Activated CD8-positive, alpha-beta memory T cell treated with anti-CD3 and anti-CD28 coated beads, Interleukin-2, amount 10 ng/mL, durations not matched to agents 7 days and 5 days (primary cell): ENCODE measurements at regions not wholly inside any gene's neighbourhood (a gene's known extent, or its start where the extent isn't known, plus 50 kb on each side); places are given as distances from the start of the nearest gene placed in this dataset.

Source experiments
- ATAC-seq: fragments of 150-1000 bp; cut with Tn5 transposase; one replicate; pipeline ENCODE4 v1.10.0; 2021; ENCODE audit warnings: moderate library complexity
- CTCF ChIA-PET: fragments of 350-600 bp; sonication (Branson Sonifier 250); formaldehyde crosslinking; loops from one replicate; lab custom pipeline; 2021; ENCODE audit warnings: antibody characterized with exemption; lab: Charles Lee
- DNase-seq: peaks from one replicate; pipeline ENCODE4 v3.0.0-alpha.2; 2020
- H3K27ac Mint-ChIP-seq: one replicate; pipeline ENCODE4 v1.8.0; 2021; ENCODE audit warnings: mild to moderate bottlenecking, mixed read lengths
- H3K27me3 Mint-ChIP-seq: one replicate; pipeline ENCODE4 v1.8.0; 2021; ENCODE audit warnings: mixed read lengths
- H3K36me3 Mint-ChIP-seq: one replicate; pipeline ENCODE4 v1.8.0; 2021; ENCODE audit warnings: mild to moderate bottlenecking, mixed read lengths
- H3K4me1 Mint-ChIP-seq: one replicate; pipeline ENCODE4 v1.8.0; 2021; ENCODE audit warnings: mixed read lengths
- H3K4me3 Mint-ChIP-seq: one replicate; pipeline ENCODE4 v1.8.0; 2021; ENCODE audit warnings: mild to moderate bottlenecking, moderate library complexity, mixed read lengths
- H3K9me3 Mint-ChIP-seq: one replicate; pipeline ENCODE4 v1.8.0; 2022; ENCODE audit warnings: low read depth, mixed read lengths

DNA sequence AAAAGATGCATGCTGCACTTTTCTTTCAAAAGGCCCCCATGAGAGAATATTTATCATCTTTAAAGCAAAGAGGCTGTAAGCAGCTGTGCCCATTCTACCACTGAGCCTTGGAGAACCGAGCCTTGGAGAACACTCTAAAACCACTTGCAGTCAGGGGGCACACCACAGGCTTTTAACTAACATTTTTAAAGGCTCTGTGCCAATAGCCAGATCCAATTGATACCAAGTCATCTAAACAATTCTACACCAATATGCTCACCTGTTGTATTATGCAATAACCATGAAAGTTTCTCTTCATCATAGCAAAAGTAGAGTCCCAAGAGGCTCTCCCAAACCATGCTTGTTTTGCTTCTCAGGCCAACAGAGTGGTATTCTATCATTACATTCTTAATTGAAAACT lies 1090.5 kb upstream of the SEMA6A start:
- Mint-ChIP-seq H3K4me3 (no peak overlapping the region), H3K27ac (no peak overlapping the region), H3K9me3 (peaks cover 11% of the 10 kb centered on the region), H3K27me3 (no peaks in the 10 kb centered on the region), H3K36me3 (no peaks in the 10 kb centered on the region), H3K4me1 (no peaks in the 10 kb centered on the region)
- CTCF ChIA-PET: no interaction called here
- ATAC-seq (no peak), DNase-seq (no peak)

DNA sequence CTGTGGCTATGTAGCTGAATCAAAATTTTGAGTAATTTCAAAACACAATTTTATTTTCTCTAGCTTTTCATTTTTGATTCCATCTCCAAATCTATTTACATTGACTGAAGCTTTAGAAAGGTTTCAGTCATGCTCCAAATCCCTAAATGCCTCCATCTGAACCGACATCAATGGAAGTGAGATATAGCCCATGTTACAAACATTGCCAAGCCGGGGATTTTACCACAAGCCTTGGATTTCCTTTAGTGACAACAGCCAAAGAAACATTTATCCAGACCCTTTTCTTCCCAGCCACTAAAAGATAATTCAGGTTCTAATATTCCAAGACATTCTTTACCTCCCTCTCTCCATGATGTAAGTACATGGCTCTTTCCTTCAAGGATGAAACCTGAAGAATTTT lies 1087.7 kb upstream of the SEMA6A start:
- Mint-ChIP-seq H3K4me3 (no peak overlapping the region), H3K9me3 (peaks cover 19% of the 10 kb centered on the region), H3K36me3 (no peaks in the 10 kb centered on the region), H3K27ac (no peak overlapping the region), H3K4me1 (no peaks in the 10 kb centered on the region), H3K27me3 (no peaks in the 10 kb centered on the region)
- DNase-seq (no peak), ATAC-seq (no peak)
- CTCF ChIA-PET: no interaction called here

DNA sequence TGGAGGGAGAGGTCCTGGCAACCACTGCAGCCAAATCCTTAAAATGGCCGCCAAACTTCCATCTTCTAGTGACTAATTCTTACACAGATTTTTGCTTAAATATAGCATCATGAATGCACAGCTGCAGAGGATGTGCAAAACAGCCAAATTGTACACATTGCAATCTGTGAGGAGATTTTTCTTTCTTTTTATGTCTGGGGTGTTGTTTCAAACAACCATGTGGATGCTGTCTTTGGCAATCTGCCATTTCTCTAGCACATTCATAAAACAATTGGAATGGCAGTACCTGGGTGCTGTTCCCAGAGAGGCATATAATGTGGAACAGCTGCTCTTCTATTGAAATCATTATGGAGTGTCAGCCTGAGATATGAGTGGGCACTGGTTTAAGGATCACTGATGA lies 1082.9 kb upstream of the SEMA6A start:
- DNase-seq: no peak

DNA sequence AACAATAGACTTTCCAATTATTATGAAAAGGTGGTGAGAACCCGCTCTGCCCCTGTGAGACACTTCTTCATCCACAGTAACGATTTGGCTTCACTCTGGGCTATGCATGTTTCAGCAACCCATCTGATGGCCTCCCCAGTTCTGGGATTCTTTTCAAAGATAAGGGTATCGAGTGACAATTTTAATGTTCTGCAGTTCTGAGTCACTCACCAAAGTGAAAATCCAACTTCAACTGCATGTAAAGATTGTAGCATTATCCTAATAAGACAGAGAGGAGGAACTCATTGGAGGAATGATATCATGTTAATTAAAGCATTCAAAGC lies 1078.3 kb upstream of the SEMA6A start:
- Mint-ChIP-seq H3K9me3 (peaks cover 3% of the 10 kb centered on the region), H3K27ac (no peak overlapping the region), H3K27me3 (no peaks in the 10 kb centered on the region), H3K4me3 (no peak overlapping the region), H3K4me1 (no peaks in the 10 kb centered on the region), H3K36me3 (no peaks in the 10 kb centered on the region)
- ATAC-seq (no peak), DNase-seq (no peak)
- CTCF ChIA-PET: no interaction called here

More for the DNA sequence above, 1082.9 kb upstream of the SEMA6A start:
- CTCF ChIA-PET: no interaction called here
- Mint-ChIP-seq H3K27ac (no peak overlapping the region), H3K27me3 (no peaks in the 10 kb centered on the region), H3K36me3 (no peaks in the 10 kb centered on the region), H3K4me1 (no peaks in the 10 kb centered on the region), H3K4me3 (no peak overlapping the region), H3K9me3 (peaks cover 11% of the 10 kb centered on the region)
- ATAC-seq: no peak

DNA sequence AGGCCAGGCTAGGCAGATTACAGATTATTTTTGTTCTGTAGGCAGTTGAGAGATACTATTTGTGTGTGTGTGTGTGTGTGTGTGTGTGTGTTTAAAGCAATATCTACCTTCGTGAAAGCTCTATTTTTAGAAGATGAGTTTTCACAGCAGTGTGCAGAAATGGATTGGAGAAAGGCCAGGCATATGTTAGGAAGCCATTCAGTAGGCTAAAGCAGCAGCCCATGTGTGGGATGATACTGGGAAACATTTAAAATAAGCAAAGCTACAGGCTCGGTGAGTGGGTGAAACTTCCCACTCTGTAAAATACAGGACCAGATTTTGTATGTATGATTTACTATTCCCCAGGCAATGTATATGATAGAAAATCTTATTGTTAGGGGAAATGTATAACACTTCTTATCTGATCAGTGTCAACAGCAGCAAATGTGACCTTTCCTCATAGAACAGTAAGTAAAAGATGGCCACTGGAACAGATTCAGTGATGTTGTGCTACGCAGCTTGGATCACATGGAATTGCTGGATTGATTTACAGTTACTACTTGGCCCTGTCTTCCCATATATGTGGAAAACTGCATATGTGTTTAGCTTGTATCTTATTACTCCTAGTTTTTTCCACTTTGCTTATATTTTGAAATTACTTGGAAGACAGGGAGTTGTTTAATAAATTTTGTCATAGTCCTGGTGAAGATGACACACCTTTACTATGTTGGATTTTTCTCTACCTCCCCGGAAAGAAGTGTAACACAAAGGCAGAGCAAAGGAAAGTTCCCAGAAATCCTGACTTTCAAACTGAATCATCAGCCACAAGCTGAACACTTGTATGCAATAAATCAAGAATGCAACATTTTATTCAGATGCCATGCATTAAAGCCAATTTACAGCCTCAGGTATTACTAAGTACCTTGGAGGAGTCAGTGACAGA lies 1077.7 kb upstream of the SEMA6A start:
- H3K27me3 Mint-ChIP-seq: no peaks in the 10 kb centered on the region
- H3K4me3 Mint-ChIP-seq: no peak overlapping the region
- H3K27ac Mint-ChIP-seq: no peak overlapping the region
- no peaks in the 10 kb centered on the region for H3K36me3 Mint-ChIP-seq
- no peaks in the 10 kb centered on the region for H3K4me1 Mint-ChIP-seq
- no peak for DNase-seq
- CTCF ChIA-PET: no interaction called here
- ATAC-seq: no peak
- H3K9me3 Mint-ChIP-seq: no peaks in the 10 kb centered on the region

DNA sequence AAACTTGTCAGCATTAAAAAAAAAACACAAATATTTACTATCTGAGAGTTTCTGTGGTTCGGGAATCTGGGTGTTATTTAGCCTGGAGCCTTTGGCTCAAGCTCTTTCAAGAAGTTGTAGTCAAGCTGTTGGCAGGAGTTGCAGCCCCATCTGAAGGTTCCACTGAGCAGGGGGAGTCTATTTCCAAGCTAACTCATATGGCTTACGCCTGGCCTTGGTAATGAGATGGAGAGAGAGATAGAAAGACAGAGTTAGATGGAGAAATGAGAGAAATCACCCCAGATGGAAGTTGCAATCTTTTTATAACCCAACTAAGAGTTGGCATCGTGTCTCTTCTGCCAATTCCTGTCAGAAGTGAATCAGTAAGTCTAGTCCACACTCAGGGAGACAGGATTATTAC lies 1075.2 kb upstream of the SEMA6A start:
- Mint-ChIP-seq H3K36me3 (no peaks in the 10 kb centered on the region), H3K27me3 (no peaks in the 10 kb centered on the region), H3K4me1 (no peaks in the 10 kb centered on the region), H3K27ac (no peak overlapping the region), H3K4me3 (no peak overlapping the region), H3K9me3 (no peaks in the 10 kb centered on the region)
- CTCF ChIA-PET: interaction anchor here (0.6 kb wide), 1 partner anchor 181 kb away, joined by 3 read pairs; no protein-coding TSS in a partner anchor
- DNase-seq (no peak), ATAC-seq (no peak)

DNA sequence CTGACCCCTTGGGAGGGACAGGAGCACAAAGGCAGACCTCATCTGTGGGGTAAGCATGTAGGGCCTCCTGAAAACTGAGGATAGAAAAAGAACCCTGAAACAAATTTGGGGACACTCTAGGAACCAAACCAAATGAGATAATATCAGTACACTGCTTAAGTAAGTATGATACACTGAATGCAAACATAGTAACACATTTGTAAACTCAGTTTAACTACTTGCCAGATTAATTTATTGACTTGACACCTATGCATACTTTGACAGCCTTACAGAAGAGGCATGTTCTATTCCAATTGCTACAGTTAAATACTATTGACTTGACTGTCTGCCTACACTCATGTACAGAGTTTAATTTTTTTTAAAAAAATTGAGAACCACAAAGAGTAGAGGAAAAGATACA lies 1070.8 kb upstream of the SEMA6A start:
- H3K9me3 Mint-ChIP-seq: peaks cover 5% of the 10 kb centered on the region
- DNase-seq: no peak
- no peak overlapping the region for H3K27ac Mint-ChIP-seq
- H3K36me3 Mint-ChIP-seq: no peaks in the 10 kb centered on the region
- ATAC-seq: no peak
- CTCF ChIA-PET: no interaction called here
- no peak overlapping the region for H3K4me3 Mint-ChIP-seq
- no peaks in the 10 kb centered on the region for H3K4me1 Mint-ChIP-seq
- H3K27me3 Mint-ChIP-seq: no peaks in the 10 kb centered on the region

DNA sequence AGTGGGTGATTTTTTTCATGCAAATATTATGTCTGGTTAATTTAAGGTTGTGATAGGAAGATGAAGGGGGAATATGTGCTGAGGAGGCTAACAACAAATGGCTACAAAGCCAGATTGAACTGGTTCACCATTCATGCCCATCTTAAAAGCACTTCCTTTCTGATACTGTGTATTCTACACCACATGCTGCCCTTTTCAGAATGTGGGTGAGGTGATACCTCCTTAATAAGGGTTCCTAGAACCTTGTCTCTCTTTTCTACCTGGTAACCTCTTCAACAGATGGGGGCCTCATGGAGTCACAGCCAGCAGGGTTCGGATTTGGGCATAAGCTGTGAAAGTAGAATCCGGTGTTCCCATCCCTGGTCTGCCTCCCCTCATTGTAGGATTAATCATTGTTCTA lies 1064.0 kb upstream of the SEMA6A start:
- ATAC-seq (no peak), DNase-seq (no peak)
- Mint-ChIP-seq H3K9me3 (peaks cover 5% of the 10 kb centered on the region), H3K27me3 (no peaks in the 10 kb centered on the region), H3K4me3 (no peak overlapping the region), H3K27ac (no peak overlapping the region), H3K36me3 (no peaks in the 10 kb centered on the region), H3K4me1 (no peaks in the 10 kb centered on the region)
- CTCF ChIA-PET: no interaction called here

DNA sequence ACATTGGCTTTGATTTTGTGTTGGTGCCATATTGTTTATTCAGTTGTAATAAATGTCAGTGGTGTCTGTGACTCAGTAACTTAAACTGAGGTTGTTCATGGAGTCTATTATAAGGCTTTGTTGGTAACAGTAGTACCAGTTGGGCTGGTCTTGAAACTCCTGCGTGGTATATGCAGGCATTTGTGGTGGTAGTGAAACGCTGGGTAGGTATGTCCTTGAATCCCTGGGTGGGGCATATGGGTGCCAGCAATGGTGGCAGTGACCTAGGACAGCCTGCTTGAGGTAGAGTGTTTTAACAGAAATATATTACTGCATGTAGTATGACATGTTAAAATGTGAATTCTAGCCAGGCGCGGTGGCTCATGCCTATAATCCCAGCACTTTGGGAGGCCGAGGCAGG lies 1058.5 kb upstream of the SEMA6A start:
- H3K9me3 Mint-ChIP-seq: peaks cover 11% of the 10 kb centered on the region
- H3K27ac Mint-ChIP-seq: no peak overlapping the region
- H3K36me3 Mint-ChIP-seq: no peaks in the 10 kb centered on the region
- no peaks in the 10 kb centered on the region for H3K4me1 Mint-ChIP-seq
- no peak for DNase-seq
- ATAC-seq: no peak
- CTCF ChIA-PET: no interaction called here
- H3K27me3 Mint-ChIP-seq: no peaks in the 10 kb centered on the region
- no peak overlapping the region for H3K4me3 Mint-ChIP-seq

DNA sequence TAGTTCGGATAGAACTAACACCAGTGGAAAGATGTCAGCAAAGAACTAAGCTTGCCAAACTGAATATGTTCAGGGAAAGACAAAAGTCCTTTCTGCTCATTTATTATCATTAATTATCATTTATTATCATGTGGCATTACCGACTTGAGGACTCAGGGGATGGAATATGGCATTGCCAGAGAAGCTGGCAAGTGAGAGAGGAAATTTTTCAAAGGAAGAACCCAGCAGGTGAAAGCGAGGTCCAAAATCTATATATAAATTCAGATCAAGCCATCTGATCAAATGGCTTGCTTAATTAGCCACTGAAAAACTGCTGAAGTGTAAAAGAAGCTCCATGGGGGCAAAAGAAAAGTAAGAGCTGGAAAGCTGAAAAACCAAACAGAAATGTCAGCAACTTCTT lies 1049.6 kb upstream of the SEMA6A start:
- Mint-ChIP-seq H3K4me1 (no peaks in the 10 kb centered on the region), H3K4me3 (no peak overlapping the region), H3K36me3 (no peaks in the 10 kb centered on the region), H3K9me3 (peaks cover 2% of the 10 kb centered on the region), H3K27me3 (no peaks in the 10 kb centered on the region), H3K27ac (no peak overlapping the region)
- ATAC-seq (no peak), DNase-seq (no peak)
- CTCF ChIA-PET: no interaction called here

DNA sequence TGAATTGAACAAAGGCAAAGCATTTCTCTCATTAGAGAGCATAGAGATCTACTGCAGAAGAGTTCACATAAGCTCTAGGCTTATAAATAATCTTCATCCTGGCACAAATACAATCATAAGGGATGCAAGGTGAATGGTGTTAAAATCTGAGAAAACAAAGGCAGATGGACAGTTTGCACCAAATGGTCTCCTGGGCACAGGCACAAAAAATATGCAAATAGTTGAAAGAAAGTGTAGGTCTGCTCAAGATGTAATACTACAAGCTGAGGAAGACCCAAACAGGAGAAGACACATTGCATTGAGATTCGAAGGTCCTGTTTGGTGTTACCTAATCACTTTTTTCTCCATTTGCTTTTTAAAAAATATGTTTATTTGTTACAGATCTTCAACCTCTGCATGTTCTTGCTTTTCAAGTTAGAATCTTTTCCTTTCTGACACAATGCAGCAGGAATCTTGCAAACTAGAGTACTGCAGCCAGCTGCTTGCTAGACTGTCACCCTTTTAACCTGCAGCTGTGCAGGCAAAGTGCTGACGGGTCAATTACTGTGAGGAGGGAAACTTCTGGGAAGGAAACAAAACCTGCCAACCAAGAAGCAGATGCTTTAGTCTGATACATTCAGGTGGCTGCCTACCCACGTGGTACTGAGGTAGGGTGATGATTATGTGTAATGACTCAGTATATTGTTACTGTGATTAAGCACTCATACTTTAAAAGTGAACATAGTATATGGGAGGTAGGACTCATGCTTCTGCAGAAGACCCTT lies 1048.6 kb upstream of the SEMA6A start:
- Mint-ChIP-seq H3K4me1 (no peaks in the 10 kb centered on the region), H3K9me3 (peaks cover 7% of the 10 kb centered on the region), H3K36me3 (no peaks in the 10 kb centered on the region), H3K4me3 (no peak overlapping the region), H3K27ac (no peak overlapping the region), H3K27me3 (no peaks in the 10 kb centered on the region)
- no peak for DNase-seq
- no peak for ATAC-seq
- CTCF ChIA-PET: no interaction called here

DNA sequence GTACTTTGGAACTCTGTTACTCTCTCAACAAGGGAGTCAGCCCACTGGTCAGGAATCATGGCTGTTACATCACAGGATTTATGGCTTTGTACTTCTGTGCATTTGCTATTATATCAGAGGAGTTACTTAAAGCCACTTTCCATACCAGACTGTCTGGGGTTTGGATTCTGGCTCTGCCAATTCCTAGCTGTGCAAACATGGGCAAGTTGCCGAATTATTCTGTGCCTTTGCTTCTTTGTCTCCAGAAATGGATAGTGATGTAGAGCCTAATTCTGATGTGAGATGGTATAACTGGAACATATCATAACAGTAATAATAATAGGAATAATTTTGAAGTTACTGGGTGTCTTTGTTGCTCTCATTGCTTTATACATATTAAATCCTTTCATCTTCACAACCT lies 1047.3 kb upstream of the SEMA6A start:
- CTCF ChIA-PET: no interaction called here
- Mint-ChIP-seq H3K27ac (no peak overlapping the region), H3K4me3 (no peak overlapping the region), H3K36me3 (no peaks in the 10 kb centered on the region), H3K9me3 (peaks cover 9% of the 10 kb centered on the region), H3K4me1 (no peaks in the 10 kb centered on the region), H3K27me3 (no peaks in the 10 kb centered on the region)
- ATAC-seq (no peak), DNase-seq (no peak)

DNA sequence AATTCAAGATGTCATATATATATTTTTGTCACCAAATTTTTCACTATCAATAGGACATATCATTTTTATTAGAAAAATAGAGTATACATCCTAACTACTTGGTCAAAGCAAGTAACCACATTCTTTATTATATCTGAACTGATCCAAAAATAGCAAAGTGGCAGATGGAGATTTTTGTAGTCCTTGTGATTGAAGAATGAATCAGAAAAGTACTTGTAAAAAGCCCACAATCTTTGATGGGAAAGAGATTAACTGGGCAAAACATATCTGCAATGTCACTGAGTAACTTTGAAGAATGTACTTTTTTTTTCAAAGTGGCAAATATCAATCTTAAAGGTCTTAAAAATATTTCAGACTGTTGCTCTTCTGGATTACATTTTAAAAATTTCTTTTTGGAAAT lies 1040.6 kb upstream of the SEMA6A start:
- peaks cover 14% of the 10 kb centered on the region for H3K9me3 Mint-ChIP-seq
- no peak for ATAC-seq
- H3K4me1 Mint-ChIP-seq: no peaks in the 10 kb centered on the region
- H3K4me3 Mint-ChIP-seq: no peak overlapping the region
- H3K27me3 Mint-ChIP-seq: no peaks in the 10 kb centered on the region
- no peak for DNase-seq
- CTCF ChIA-PET: no interaction called here
- no peak overlapping the region for H3K27ac Mint-ChIP-seq
- H3K36me3 Mint-ChIP-seq: no peaks in the 10 kb centered on the region

DNA sequence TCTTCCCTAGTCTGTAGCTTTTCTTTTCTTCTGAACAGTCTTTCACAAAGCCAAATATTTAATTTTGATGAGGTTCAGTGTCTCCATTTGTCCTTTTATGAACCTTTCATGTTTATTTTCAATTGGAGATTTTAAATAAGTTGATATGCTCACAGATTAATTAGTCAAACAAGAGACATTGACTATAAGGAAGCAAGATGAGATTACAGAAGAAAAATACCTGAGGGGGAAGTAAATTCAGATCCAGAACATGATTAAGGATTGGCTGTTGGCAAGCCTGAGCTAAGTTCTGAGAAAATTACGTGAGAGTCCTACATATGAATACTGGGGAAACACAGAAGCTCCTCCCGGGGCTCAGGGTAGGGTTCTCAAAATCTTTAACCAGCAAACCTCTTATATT lies 1039.8 kb upstream of the SEMA6A start:
- Mint-ChIP-seq H3K4me3 (no peak overlapping the region), H3K27ac (no peak overlapping the region), H3K4me1 (no peaks in the 10 kb centered on the region), H3K36me3 (no peaks in the 10 kb centered on the region), H3K27me3 (no peaks in the 10 kb centered on the region), H3K9me3 (peaks cover 14% of the 10 kb centered on the region)
- DNase-seq: no peak
- CTCF ChIA-PET: no interaction called here
- ATAC-seq: no peak
